Fibroblast of peridontal ligament (primary cell): ENCODE measurements at regions not wholly inside any gene's neighbourhood (a gene's known extent, or its start where the extent isn't known, plus 50 kb on each side); places are given as distances from the start of the nearest gene placed in this dataset.
"Not testable (repeated sequence)": the region's sequence is repeated elsewhere in the genome, so short reads cannot be mapped to it uniquely, and the experiment has no call there.

ENCODE experiments used
- DNase-seq: peaks from one replicate; pipeline ENCODE4 v3.0.0-alpha.2; 2010; ENCODE audit errors: extremely low read depth

- no peak for DNase-seq
Measured at GRCh38 chr2:3899536-3900155, 196.3 kb downstream of the DCDC2C start.

- DNase-seq = no peak
Measured at GRCh38 chr2:3902131-3902530, 198.8 kb downstream of the DCDC2C start.

- no peak for DNase-seq
Measured at GRCh38 chr2:3904061-3904460, 200.7 kb downstream of the DCDC2C start.

GRCh38 chr2:3908498-3908897 lies 205.1 kb downstream of the DCDC2C start:
- DNase-seq = not testable (repeated sequence)

- DNase-seq = no peak
Measured at GRCh38 chr2:3911882-3912455, 208.6 kb downstream of the DCDC2C start.

- no peak for DNase-seq
Measured at GRCh38 chr2:3913166-3913565, 209.8 kb downstream of the DCDC2C start.

GRCh38 chr2:3914241-3914640 lies 210.9 kb downstream of the DCDC2C start:
- DNase-seq = no peak

- no peak for DNase-seq
Measured at GRCh38 chr2:3927031-3927430, 223.7 kb downstream of the DCDC2C start.

GRCh38 chr2:3929374-3929773 lies 226.0 kb downstream of the DCDC2C start:
- DNase-seq = no peak

- no peak for DNase-seq
Measured at GRCh38 chr2:3930246-3930645, 226.9 kb downstream of the DCDC2C start.

GRCh38 chr2:3940661-3941060 lies 237.3 kb downstream of the DCDC2C start:
- DNase-seq = no peak

GRCh38 chr2:3942841-3943240 lies 239.5 kb downstream of the DCDC2C start:
- no peak for DNase-seq

- DNase-seq = no peak
Measured at GRCh38 chr2:3944071-3944470, 240.7 kb downstream of the DCDC2C start.

GRCh38 chr2:3944841-3945240 lies 241.5 kb downstream of the DCDC2C start:
- no peak for DNase-seq

GRCh38 chr2:3948191-3948590 lies 244.8 kb downstream of the DCDC2C start:
- no peak for DNase-seq

GRCh38 chr2:3951131-3951954 lies 248.0 kb downstream of the DCDC2C start:
- DNase-seq = no peak

- DNase-seq = no peak
Measured at GRCh38 chr2:3952866-3953516, 249.6 kb downstream of the DCDC2C start.

- no peak for DNase-seq
Measured at GRCh38 chr2:3954261-3954660, 250.9 kb downstream of the DCDC2C start.

GRCh38 chr2:3956406-3956805 lies 253.0 kb downstream of the DCDC2C start:
- no peak for DNase-seq

GRCh38 chr2:3956892-3957291 lies 253.5 kb downstream of the DCDC2C start:
- DNase-seq = no peak

- no peak for DNase-seq
Measured at GRCh38 chr2:3958465-3958864, 255.1 kb downstream of the DCDC2C start.

GRCh38 chr2:3958969-3959368 lies 255.6 kb downstream of the DCDC2C start:
- DNase-seq = no peak

GRCh38 chr2:3959372-3959771 lies 256.0 kb downstream of the DCDC2C start:
- peak; percentile 14 for DNase-seq
